Common myeloid progenitor, CD34-positive (primary cell): ENCODE measurements at regions not wholly inside any gene's neighbourhood (a gene's known extent, or its start where the extent isn't known, plus 50 kb on each side); places are given as distances from the start of the nearest gene placed in this dataset.
"Not testable (repeated sequence)": the region's sequence is repeated elsewhere in the genome, so short reads cannot be mapped to it uniquely, and the experiment has no call there.

Source experiments
- CTCF ChIA-PET: fragments of 350-600 bp; sonication (Branson Sonifier 250); formaldehyde crosslinking; loops from one replicate; lab custom pipeline; 2021; ENCODE audit warnings: antibody characterized with exemption; lab: Charles Lee
- POLR2A ChIA-PET: fragments of 350-600 bp; sonication (Branson Sonifier 250); formaldehyde crosslinking; loops from one replicate; lab custom pipeline; 2021; ENCODE audit warnings: antibody characterized with exemption; lab: Charles Lee
- DNase-seq, 3 donors: peaks; one replicate each; pipeline versions ENCODE4 v3.0.0 to v3.0.0-alpha.2; 2013
- H3K27ac ChIP-seq, 2 experiments: 1 replicate in 1 of 2; 2 replicates in 1 of 2; pipeline ENCODE4 v1.7.0; 2013; ENCODE audit warnings: inconsistent platforms in 2 of 2, low read length in 2 of 2, mild to moderate bottlenecking in 2 of 2, low read depth in 1 of 2, moderate library complexity in 1 of 2; ENCODE audit not compliant: severe bottlenecking in 2 of 2, insufficient read depth in 1 of 2, poor library complexity in 1 of 2
- H3K27me3 ChIP-seq, 5 experiments: replicated peaks in 2 of 5; 1 replicate in 3 of 5; 2 replicates in 2 of 5; pipeline versions ENCODE4 v1.6.1 to v1.7.0; 2013; ENCODE audit warnings: low read length in 4 of 5, mild to moderate bottlenecking in 2 of 5, moderate library complexity in 2 of 5, inconsistent platforms in 1 of 5; ENCODE audit not compliant: insufficient read depth in 5 of 5, control insufficient read depth in 4 of 5
- H3K36me3 ChIP-seq, 4 experiments: 1 replicate in 2 of 4; 2 replicates in 2 of 4; pipeline versions ENCODE4 v1.6.1 to v1.7.0; 2013; ENCODE audit warnings: low read length in 3 of 4, control low read depth in 1 of 4, mild to moderate bottlenecking in 1 of 4; ENCODE audit not compliant: control insufficient read depth in 4 of 4, insufficient read depth in 4 of 4
- H3K4me1 ChIP-seq, 4 experiments: 1 replicate in 3 of 4; 2 replicates in 1 of 4; pipeline versions ENCODE4 v1.6.1 to v1.7.1; 2013; ENCODE audit warnings: low read length in 3 of 4, mild to moderate bottlenecking in 3 of 4, control low read depth in 1 of 4, inconsistent platforms in 1 of 4, moderate library complexity in 1 of 4; ENCODE audit not compliant: control insufficient read depth in 4 of 4, insufficient read depth in 4 of 4; ENCODE audit errors: control extremely low read depth in 1 of 4
- H3K4me3 ChIP-seq, 7 experiments: 1 replicate in 4 of 7; 2 replicates in 3 of 7; pipeline versions ENCODE4 v1.5.1 to v1.7.0; 2013; ENCODE audit warnings: mild to moderate bottlenecking in 7 of 7, low read length in 6 of 7, moderate library complexity in 6 of 7, inconsistent platforms in 2 of 7, low read depth in 2 of 7, control low read depth in 1 of 7; ENCODE audit not compliant: insufficient read depth in 4 of 7, control insufficient read depth in 1 of 7; ENCODE audit errors: extremely low read depth in 1 of 7
- H3K9me3 ChIP-seq, 5 experiments: 1 replicate in 4 of 5; 2 replicates in 1 of 5; pipeline versions ENCODE4 v1.6.1 to v1.7.1; 2013; ENCODE audit warnings: low read length in 4 of 5, mild to moderate bottlenecking in 2 of 5, inconsistent platforms in 1 of 5, low read depth in 1 of 5, moderate library complexity in 1 of 5; ENCODE audit not compliant: control insufficient read depth in 4 of 5, insufficient read depth in 2 of 5; ENCODE audit errors: control extremely low read depth in 1 of 5
- WGBS: methylation state at CpG from one replicate; pipeline ENCODE4 v1.1.5; 2013; ENCODE audit not compliant: insufficient coverage; 5-methylcytosine and 5-hydroxymethylcytosine counted together

GRCh38 chr18:30806823-30807222 lies 235.7 kb downstream of the DSC3 start:
- H3K4me3 ChIP-seq = no peak overlapping the region
- H3K27me3 ChIP-seq = no peaks in the 10 kb centered on the region
- ChIA-PET POLR2A (no interaction called here), CTCF (no interaction called here)
- H3K36me3 ChIP-seq = no peaks in the 10 kb centered on the region
- no peak for DNase-seq
- H3K27ac ChIP-seq = no peak overlapping the region
- no peaks in the 10 kb centered on the region for H3K9me3 ChIP-seq
- no peaks in the 10 kb centered on the region for H3K4me1 ChIP-seq

GRCh38 chr18:30800800-30801199 lies 241.7 kb downstream of the DSC3 start:
- no peak for DNase-seq
- no peak overlapping the region for H3K4me3 ChIP-seq
- ChIA-PET CTCF (no interaction called here), POLR2A (no interaction called here)
- no peaks in the 10 kb centered on the region for H3K27me3 ChIP-seq
- WGBS = no CpG with 5 or more reads among the region's 1 CpG
- H3K27ac ChIP-seq = no peak overlapping the region
- H3K4me1 ChIP-seq = no peaks in the 10 kb centered on the region
- H3K9me3 ChIP-seq = no peaks in the 10 kb centered on the region
- H3K36me3 ChIP-seq = no peaks in the 10 kb centered on the region

- Histone ChIP-seq H3K27me3 (no peaks in the 10 kb centered on the region), H3K9me3 (peaks cover 0 to 1% (median 0%) of the 10 kb centered on the region in 5 experiments), H3K4me3 (no peak overlapping the region), H3K36me3 (no peaks in the 10 kb centered on the region), H3K4me1 (no peaks in the 10 kb centered on the region), H3K27ac (no peak overlapping the region)
- CTCF ChIA-PET = no interaction called here
- 100% methylated on average over 4 of the region's 7 CpGs for WGBS
- no peak for DNase-seq
- POLR2A ChIA-PET = no interaction called here
Observed at GRCh38 chr18:30792051-30792450, 250.5 kb downstream of the DSC3 start.

GRCh38 chr18:30788411-30788991 lies 254.0 kb downstream of the DSC3 start:
- H3K4me3 ChIP-seq, H3K9me3 ChIP-seq, H3K27me3 ChIP-seq, H3K4me1 ChIP-seq, H3K36me3 ChIP-seq, CTCF ChIA-PET, POLR2A ChIA-PET, H3K27ac ChIP-seq, DNase-seq: not testable (repeated sequence)
- WGBS = 95% methylated on average over 18 of the region's 22 CpGs

- Histone ChIP-seq H3K36me3 (no peaks in the 10 kb centered on the region), H3K4me3 (no peak overlapping the region), H3K4me1 (no peaks in the 10 kb centered on the region), H3K27ac (no peak overlapping the region), H3K9me3 (peaks cover 0 to 4% (median 0%) of the 10 kb centered on the region in 5 experiments), H3K27me3 (no peaks in the 10 kb centered on the region)
- no peak for DNase-seq
- CTCF ChIA-PET = no interaction called here
- POLR2A ChIA-PET = no interaction called here
Observed at GRCh38 chr18:30787410-30787809, 255.1 kb downstream of the DSC3 start.

- CTCF ChIA-PET = no interaction called here
- POLR2A ChIA-PET = no interaction called here
- H3K4me3 ChIP-seq = no peak overlapping the region
- H3K9me3 ChIP-seq = peaks cover 0 to 4% (median 0%) of the 10 kb centered on the region in 5 experiments
- no peaks in the 10 kb centered on the region for H3K4me1 ChIP-seq
- no peak for DNase-seq
- H3K36me3 ChIP-seq = no peaks in the 10 kb centered on the region
- no peak overlapping the region for H3K27ac ChIP-seq
- 100% methylated on average over 2 of the region's 2 CpGs for WGBS
- H3K27me3 ChIP-seq = no peaks in the 10 kb centered on the region
Observed at GRCh38 chr18:30781601-30782000, 260.9 kb downstream of the DSC3 start.

GRCh38 chr18:30775629-30776028 lies 266.9 kb downstream of the DSC3 start:
- DNase-seq = no peak
- Histone ChIP-seq H3K27me3 (no peaks in the 10 kb centered on the region), H3K4me3 (no peak overlapping the region), H3K36me3 (no peaks in the 10 kb centered on the region), H3K27ac (no peak overlapping the region), H3K9me3 (no peaks in the 10 kb centered on the region), H3K4me1 (no peaks in the 10 kb centered on the region)
- CTCF ChIA-PET = no interaction called here
- POLR2A ChIA-PET = no interaction called here
